HEK293T (cell line): ENCODE measurements at regions not wholly inside any gene's neighbourhood (a gene's known extent, or its start where the extent isn't known, plus 50 kb on each side); places are given as distances from the start of the nearest gene placed in this dataset.

Source experiments
- LEF1 ChIP-seq: fragments of 450-650 bp; IDR thresholded peaks from 2 replicates; pipeline ENCODE4 v1.6.1; 2017; ENCODE audit warnings: mild to moderate bottlenecking, borderline replicate concordance
- ZNF384 ChIP-seq: fragments of 450-650 bp; IDR thresholded peaks from 2 replicates; pipeline ENCODE4 v1.6.1; 2016

DNA sequence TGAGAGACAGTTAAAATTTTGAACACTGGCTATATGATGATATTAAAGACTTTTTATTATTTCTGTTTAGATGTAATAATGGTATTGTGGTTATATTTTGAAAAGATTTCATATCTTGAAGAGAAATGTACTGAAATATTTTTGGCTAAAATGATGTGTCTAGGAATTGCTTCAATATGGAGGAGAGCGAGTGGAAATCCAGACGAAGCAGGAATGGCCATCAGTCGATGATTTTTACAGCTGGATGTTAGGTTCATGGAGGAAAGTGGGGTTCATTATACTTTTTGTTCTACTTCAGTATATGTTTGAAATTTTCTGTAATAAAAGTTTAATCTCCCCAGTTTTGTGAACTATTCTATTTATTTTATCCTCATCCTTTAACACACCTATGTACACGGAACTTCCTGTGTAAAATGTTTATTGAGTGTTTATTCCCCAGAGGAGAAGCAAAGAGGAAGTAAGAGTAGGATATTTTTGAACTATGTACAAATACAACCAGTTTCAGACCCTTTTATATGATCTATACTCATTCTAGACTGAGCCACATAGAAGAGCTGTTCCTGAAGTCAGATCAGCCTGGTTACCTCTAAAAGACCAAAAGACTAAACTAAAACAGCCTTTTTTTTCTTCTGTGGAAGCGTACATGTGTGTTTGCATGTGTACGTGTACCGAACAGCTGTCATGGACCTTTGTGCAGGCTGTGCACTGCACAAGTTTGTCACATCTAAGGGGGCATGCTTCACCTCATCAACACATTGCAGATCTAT lies 211.0 kb upstream of the NUDT4 start:
- TF ChIP-seq ZNF384 (no peak), LEF1 (no peak)
